GM18505 (cell line): ENCODE measurements at regions not wholly inside any gene's neighbourhood (a gene's known extent, or its start where the extent isn't known, plus 50 kb on each side); places are given as distances from the start of the nearest gene placed in this dataset.
"Not testable (repeated sequence)": the region's sequence is repeated elsewhere in the genome, so short reads cannot be mapped to it uniquely, and the experiment has no call there.

ENCODE experiments used
- ATAC-seq: cut with Tn5 transposase; IDR thresholded peaks from one replicate; pipeline ENCODE4 v1.9.1; 2021; ENCODE audit not compliant: unreplicated experiment
- POLR2A ChIP-seq: IDR thresholded peaks from 4 replicates; pipeline ENCODE4 v1.6.1; 2011; ENCODE audit warnings: borderline replicate concordance; ENCODE audit not compliant: insufficient read depth, insufficient read length; ENCODE audit errors: extremely low read depth

DNA sequence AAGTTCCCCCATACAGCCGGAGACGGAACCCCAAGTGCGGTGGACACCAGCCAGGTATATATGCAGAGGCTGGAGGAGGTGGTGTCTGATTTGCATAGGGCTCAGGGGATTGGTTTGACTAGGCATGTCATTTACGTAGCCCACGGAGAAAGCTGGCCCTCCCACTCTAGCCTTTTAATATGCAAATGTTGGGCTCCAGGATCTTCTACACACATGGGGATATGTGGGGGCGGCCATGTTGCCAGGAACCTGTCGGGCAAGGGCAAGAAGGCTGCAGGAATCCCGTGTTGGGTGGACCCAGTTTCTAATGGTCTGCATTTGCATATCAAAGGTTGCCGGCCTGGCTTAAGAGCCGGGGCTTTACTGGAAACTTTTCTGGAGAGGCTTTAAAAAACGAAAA lies 57.4 kb downstream of the FTHL17 start:
- not testable (repeated sequence) for ATAC-seq

DNA sequence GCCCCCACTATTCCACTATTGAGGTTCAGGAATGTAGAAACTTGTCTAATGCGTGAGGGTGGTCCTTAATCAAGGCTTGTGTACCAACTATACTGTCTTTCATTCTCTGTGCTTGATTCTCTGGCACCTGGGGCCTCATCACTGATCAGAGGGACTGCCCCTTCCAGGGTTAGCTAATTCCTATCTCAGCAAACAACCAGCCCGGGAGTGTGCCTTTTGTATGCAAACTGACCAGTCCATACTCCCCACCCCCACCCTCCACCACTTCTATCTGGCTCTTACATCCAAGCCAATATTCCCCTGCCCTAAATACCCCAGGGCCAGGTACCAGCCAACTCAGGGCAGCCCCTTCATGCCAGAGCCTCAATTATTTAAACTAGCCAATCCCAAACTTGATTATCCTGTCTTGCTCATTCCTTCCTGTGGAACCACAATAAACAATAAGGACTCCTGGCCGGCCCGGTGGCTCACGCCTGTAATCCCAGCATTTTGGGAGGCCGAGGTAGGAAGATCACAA lies 59.3 kb downstream of the FTHL17 start:
- no peak for ATAC-seq
- TF ChIP-seq POLR2A = no peak

DNA sequence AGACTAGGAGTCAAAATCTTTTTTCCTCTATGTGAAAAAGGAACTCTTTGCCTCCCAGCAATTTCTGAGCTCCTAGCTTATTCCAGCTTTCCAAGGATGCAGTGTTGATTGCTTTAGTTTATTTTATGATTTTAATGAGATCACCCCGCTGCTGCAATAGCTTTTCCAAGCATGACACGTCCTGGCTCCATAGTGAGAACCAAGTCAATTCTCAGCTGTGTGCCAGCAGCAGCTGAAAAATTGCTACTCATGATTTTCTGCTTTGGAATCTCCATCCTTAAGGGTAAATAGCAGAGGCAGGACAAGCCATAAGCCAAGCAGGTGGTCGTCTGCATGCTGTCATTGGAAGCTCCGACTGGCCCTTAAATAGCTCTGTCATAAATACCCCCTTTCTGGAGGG lies 64.5 kb downstream of the FTHL17 start:
- no peak for ATAC-seq
- TF ChIP-seq POLR2A = no peak

DNA sequence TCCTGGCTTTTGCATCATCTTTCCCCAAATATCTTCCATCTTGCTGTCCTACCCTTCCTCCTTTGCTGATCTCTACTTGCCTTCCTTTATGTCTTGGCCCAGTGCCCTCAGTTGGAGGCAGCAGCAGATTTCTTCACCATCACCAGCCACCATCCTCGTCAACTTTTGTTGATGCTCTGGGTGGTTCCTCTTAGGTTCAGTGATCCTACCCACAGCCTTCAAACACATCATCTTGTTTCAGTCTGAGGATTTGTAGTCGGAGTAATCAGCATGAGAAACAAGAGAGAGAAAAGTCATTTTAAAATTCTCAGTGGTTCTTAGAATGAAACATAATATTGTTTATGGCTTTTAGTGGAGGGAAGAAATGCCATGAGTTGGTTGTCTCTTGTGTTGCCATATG lies 65.8 kb downstream of the FTHL17 start:
- no peak for ATAC-seq
- TF ChIP-seq POLR2A = no peak

DNA sequence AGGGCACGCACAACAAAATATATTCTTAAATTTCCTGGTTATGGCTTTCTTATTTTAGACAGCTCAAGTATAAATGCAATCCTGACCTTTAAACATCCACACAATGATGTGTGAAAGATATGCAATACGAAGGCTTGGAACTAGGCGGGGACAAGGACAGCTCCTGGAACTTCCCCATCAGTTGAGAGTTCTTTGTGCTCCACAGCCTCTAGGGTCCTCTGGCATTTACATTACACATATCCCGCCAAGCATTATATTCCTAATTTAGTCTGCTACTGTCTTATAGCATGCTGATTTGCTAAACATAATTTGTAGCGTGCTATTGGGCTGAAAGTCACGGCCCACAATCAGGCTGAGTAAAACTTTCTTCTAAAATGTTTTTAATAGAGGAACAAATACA lies 74.4 kb downstream of the FTHL17 start:
- no peak for TF ChIP-seq POLR2A
- ATAC-seq = no peak

DNA sequence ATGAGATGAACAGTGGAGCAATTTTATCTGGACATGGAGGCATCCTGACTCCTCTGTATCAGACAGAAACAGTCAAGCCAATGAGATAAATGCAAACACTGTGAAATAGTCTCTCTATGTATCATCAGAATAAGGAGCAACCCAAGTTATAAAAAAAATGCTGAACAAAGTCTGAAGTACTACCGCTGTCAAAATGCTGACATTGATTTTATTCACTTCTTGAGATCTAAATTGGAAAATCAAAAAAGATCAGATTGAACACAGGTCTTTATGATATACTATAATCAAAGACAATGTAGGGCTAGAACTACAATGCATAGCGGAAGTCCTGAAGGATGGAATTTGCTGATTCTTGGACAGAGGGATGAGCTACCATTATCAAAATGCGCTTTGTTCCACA lies 76.1 kb downstream of the FTHL17 start:
- no peak for ATAC-seq
- no peak for TF ChIP-seq POLR2A

DNA sequence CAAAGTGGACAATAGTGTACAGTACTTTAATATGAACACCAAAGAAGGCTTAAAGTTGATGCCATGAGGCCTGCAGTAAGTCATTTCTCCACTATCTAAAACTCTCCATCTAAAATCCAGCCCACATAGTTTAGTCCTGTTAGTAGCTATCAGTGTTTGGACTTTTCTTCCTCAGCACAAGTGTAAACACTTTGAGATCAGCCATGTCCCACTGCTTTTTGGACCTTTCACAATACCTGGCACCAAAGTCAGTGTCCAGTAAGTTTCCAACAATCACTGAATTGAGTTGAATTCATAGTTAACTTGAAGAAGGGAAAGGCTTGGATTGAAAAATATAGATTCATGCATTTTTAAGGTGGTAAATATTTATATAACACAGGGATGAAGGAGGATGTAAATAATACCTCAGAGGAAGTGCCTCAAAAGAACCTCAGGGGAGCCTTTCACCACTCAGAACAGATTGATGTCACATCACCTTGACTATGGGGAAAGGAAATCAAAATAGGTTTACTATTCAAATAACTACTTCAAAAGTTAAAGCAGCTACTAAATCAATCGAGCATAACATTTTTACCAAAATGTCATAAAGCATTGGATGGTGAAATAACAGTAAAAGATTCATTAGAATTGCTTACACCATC lies 76.7 kb downstream of the FTHL17 start:
- TF ChIP-seq POLR2A = no peak
- no peak for ATAC-seq

DNA sequence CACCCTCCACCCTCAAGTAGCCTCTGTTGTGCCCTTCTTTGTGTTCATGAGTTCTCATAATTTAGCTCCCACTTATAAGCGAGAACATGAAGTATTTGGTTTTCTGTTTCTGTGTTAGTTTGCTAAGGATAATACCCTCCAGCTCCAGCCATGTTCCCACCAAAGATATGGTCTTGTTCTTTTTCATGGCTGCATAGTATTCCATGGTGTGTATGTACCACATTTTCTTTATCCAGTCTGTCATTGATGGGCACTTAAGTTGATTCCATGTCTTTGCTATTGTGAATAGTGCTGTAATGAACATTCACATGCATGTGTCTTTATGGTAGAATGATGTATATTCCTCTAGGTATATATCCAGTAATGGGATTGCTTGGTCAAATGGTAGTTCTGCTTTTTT lies 77.8 kb downstream of the FTHL17 start:
- not testable (repeated sequence) for ATAC-seq

DNA sequence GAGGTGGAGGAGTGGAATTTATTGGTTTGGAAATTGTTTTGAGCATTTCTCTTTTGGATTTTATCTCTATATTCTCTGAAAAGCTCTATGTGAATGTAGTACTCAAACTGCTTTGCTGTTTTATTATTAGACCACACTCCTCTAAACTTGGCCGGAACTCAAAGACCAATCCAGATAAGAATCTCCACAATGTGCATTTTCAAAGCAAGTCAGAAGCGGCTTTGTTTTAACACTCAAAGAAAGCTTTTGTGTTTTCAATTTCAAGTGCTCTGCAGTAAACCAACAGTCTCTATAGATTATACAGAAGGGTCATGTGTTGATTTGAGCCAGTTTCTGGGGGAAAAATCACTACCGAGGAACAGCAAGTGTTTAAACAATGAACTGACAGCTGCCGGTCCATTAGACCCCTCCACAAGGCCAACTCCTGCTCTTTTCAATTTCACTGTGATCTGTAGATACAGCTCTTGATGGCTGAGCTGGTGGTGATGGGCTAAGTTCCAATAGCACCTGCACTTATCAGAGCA lies 79.4 kb downstream of the FTHL17 start:
- ATAC-seq = no peak
- no peak for TF ChIP-seq POLR2A

DNA sequence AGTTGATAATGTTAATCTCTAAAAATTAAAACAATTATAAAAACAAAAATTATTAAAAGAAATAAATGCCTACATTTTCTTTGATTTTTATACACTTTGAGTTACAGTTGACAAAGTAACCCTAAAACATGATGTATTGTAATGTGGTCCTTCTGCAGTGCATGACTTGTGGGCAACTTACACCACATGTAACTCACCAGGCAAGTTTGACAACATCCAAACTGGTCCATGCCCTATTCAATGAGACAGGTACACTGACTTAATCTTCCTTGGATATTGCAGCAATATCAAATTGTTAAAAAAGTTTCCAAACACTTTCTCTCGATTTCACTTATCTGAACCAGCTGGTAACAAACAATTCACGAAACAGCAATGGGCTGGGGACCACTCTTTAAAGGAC lies 81.5 kb downstream of the FTHL17 start:
- ATAC-seq = no peak
- no peak for TF ChIP-seq POLR2A

DNA sequence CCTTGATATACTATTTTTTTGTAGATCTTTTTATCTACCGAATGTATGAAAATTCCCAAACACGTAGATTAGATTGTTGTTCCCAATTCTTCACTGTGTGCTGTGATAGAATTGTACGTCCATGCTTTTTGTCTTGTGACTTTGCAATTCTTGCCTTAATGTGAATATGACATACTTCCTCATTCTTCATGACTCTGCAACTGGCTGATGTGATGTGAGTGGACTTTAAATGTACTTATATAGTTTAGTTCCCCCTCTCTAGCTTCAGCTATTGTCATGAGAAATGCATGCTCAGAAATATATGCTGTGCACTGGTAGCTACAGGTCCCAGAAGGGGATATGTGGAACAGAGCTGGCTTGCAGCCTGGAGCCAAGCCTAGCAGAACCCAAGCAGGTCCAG lies 89.4 kb downstream of the FTHL17 start:
- ATAC-seq = no peak
- no peak for TF ChIP-seq POLR2A

DNA sequence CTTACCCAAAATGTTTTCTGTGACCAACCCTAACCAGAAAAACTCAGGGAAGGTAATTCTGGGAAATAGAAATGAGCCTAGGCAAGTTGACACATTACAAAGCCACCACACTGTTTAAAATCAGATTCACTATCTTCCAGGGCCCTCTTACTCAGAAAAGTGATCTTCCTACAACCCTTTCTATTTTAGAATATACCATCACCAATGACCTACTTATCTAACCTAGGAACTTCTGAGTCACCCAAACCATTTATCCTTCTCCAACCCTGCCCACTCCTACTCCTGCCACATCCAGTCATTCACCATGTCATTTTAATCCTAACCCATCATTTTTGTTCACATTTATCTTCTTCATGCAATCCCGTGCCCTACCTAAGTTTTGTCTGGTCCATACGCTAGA lies 89.9 kb downstream of the FTHL17 start:
- no peak for TF ChIP-seq POLR2A
- ATAC-seq = no peak

DNA sequence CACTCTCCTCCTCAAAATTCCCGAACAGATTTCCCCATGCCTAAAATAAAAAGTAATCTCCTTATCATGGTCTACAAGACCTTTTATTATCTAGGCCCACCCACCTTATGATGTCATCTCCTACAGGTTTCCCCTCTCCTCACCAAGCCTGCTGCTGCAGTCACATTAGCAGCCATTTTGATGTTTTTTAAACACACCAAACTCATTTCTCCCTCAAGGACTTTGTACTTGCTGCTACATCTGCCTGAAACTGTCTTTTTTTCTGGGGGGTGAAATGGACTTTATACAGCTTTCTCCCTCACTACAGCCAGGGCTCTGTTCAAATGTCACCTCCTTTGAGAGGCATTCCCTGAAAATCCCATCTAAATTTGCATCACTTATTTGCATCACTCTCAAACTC lies 90.2 kb upstream of the TAB3 start:
- ATAC-seq = no peak
- TF ChIP-seq POLR2A = no peak

DNA sequence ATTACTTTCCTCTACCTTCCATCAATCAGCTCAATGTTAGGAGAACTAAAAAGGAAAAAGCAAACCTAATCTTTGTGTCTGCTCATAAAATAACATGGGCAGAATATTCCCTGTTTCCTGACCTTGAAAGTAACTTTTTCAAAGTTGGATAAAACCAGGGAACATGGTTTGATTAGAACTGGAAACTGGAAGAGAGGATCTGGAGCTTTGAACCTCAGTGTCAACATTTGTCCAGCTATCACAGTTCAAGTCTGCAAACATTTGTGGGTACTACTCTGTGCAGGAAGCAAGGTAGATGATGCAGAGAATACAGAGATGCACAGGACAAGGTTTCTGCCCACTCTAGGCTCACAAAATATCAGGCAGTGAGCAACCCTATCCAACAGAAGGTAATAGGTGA lies 86.4 kb upstream of the TAB3 start:
- ATAC-seq = no peak
- no peak for TF ChIP-seq POLR2A

DNA sequence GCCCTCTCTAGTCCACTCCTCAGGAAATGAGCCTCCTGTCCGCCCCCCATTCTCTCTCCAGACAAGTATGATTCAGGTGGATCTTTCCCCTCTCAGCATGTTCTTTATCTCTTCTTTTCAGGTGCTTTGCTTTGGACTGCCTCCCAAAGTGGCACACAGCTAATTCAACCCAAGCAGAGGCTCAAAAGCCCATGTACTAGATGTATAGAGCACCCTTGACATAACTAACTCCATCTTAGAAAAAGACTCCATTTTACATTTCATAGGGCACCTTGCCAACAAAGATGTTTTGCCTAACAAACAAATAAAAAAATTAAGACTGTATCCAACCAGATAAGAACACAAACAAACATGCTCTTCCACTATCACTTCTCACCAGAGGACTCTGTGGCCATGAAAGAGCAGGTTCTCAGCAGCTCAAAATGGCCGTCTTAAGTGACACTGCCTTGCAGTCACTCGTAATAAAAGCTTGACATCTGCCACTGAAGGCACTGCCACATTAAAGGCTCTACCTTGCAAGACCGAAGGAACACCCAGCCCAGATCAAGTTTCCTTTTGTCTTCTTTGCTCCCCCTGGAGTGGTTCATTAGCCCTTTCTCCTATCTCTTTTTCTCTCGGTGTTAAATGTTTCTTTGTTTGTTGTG lies 84.9 kb upstream of the TAB3 start:
- ATAC-seq = no peak
- TF ChIP-seq POLR2A = no peak
